AG08395 (cell line): ENCODE measurements at regions not wholly inside any gene's neighbourhood (a gene's known extent, or its start where the extent isn't known, plus 50 kb on each side); places are given as distances from the start of the nearest gene placed in this dataset.
A peak's percentile ranks its signal among the peaks of the same experiment; 100 is the strongest.

Source experiments
- DNase-seq: peaks from one replicate; pipeline ENCODE4 v3.0.0; 2012; ENCODE audit warnings: mixed read lengths, low spot score

DNA sequence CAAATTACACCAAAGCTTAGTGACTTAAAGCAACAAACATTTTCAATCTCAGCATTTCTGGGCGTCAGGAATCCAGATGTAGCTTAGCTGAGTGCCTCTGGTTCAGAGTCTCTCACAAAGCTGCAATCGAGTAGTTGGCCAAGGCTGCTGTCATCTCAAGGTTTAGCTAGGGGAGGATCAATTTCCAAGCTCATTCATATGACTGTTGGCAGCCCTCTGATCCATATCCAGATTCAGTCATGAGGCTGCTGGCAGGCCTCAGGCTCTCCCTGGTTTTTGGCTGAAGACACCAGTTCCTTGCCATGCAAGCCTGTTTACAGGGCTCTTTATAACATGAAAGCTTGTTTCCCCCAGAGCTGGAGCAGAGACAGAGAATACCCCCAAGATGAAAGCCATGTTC is 419.5 kb upstream of the TLE4 start:
- DNase-seq = no peak

DNA sequence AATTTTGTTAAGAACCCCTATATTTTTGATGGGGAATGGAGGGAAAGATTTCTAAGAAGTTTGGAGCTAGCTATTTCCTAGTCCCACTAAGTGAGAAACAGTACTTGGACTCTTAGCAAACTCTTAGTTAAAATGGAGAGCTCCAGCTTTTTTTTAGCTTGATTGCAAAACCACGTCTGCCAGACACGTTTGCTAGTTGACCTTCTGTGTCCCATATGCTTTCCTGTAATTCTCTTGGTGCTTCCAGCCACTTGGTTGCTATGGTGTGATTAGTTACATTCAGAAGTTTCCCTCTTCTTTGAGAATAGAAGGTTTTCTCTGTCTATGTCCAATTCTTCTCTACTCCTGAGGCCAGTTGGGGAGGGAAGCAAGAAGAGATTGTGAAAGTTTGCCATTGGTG is 417.0 kb upstream of the TLE4 start:
- DNase-seq = peak; percentile 12

GRCh38 chr9:79155308-79155707 is 416.5 kb upstream of the TLE4 start:
- DNase-seq = no peak

DNA sequence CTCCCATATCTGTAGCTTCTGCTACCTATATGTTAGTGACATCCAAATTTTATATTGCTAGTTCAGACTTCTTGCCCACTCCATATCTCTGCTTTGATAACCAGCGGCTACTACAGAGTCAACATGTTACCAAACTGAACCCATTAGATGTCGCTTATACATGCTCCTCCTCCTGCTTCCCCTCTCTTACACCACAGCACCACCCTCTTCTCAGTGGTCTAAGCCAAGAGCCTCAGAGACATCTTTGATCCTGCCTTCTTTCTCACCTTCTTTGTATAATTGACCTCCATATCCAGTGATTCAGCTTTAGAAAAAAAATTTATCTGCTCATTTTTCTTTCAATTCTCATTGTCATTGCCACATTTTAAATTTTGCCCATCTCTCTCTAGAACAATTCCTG is 408.2 kb upstream of the TLE4 start:
- no peak for DNase-seq

GRCh38 chr9:79164406-79164805 is 407.4 kb upstream of the TLE4 start:
- no peak for DNase-seq

DNA sequence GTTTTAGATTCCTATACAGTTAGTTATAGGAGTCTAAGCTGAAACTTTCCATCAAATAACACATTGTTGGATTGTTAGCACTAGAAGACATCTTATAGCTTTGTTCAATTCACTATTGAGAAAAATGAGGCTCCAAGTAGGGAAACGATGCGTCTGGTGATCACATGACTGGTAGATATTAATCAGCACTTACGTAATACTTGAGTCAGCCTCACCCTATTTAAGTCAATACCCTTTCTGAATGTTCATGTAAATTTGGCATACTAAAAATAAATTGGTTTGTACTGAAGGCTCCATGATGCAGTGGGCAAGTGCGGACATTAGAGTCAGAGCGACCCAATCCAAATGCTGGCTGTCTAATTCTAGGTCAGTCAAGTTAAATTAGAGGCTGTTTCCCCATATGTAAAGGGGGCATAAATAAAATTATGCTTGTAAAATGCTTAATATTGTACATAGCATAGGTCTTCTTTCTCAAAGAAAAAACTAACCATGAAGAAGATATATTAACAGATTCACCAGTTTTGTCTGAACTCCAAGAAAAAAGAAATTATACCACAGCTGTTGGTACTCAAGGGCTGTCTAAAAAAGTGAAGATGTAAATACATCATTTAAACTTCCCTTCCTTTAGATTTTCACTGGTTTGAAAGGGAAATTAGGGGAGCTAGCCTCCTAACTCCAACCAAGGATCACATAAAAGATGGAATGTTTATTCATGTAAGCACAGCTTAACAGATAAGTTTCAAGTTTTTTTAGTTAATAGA is 406.6 kb upstream of the TLE4 start:
- DNase-seq = no peak

DNA sequence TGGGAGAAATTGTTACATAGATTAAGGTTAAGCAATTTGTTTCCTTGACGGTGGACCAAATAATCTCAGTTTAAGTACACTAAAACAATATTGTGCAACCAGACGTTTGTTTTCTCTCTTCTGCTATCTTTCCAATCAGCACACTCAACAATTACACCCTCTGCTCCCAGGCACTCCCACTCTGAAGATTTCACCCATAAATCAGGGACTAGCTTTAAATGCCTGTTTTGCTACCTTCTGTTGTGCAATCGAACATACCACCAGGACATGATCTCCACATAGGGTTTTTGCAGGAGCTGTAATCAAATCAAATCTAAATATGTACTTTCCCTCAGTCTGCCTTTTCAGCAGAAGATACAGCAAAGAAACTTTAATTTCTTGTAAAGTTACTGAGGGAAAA is 405.8 kb upstream of the TLE4 start:
- no peak for DNase-seq

- DNase-seq = no peak
Measured at GRCh38 chr9:79170643-79171042, 401.1 kb upstream of the TLE4 start.

GRCh38 chr9:79173932-79174331 is 397.8 kb upstream of the TLE4 start:
- no peak for DNase-seq

DNA sequence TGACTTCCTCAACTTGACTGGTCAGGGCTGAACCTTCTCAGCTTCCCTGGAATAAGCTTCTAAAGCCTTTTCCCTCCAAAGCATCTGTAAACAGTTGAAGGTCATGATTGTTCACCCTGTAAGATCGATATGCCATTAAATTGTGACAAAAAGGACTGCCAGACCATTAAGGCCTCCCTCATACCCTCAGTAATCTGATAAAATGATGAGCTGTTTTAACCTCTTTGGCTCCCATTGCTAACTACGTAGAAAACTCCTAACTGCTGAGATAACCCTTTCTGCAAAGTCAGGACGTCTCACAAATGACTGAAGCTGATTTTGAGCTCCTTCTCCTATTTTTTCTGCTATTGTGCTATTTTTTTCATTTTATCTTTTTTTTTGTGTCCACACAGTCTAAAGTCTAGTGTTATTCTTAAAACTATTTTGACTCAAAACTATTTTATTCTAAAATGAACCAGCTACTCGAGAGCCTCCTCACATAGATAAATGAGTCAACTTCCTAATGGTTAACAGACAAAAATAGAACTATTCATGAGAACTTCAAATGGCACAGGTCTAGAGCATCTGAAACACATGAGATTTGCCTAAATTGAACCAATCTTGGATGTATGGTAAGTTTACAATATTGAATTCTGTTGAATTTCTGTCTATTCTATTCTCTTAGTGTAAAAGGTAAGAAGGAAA is 395.6 kb upstream of the TLE4 start:
- DNase-seq = peak; percentile 40

DNA sequence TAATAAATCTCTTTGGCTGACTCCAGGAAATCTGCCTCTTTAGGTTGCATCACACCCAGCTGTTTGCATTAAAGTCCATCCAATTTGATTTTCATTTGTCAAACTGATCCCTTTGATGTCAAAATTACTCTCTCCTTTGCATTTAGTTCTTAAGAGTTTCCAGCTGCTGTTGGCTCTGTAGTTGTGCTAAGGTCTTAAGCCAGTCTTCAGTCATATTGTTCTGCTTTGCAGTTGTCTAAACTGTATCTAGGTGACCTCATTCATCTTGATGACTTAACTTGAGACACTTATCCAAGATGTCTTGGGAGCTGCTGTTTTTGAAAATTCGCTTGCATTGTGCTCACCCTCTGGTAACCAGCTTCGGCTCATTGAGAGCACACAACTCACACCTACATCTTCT is 386.9 kb upstream of the TLE4 start:
- peak; percentile 5 for DNase-seq

GRCh38 chr9:79185866-79186265 is 385.9 kb upstream of the TLE4 start:
- DNase-seq = peak; percentile 13

DNA sequence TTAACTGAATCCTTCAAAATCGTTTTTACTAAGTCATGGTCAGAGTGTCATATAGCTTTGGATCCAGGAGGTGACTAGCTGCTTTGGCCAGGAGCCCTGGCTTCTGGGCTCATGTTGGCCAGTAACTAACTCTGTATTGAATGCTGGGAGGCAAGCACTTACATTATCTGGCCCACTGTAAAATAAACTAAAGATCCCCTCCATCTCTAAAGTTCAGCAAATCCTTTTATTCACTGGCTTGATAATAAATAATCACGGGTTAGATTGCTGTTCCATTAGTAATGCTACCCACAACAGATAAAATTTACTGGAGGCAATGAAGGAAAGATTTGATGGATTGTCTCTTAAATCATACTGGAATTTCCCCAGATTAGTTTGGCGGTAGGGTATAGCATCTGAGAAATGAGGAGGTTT is 382.2 kb upstream of the TLE4 start:
- DNase-seq = peak; percentile 49

- DNase-seq = peak; percentile 58
Measured at GRCh38 chr9:79193001-79193400, 378.8 kb upstream of the TLE4 start.

- no peak for DNase-seq
Measured at GRCh38 chr9:79193501-79194223, 378.1 kb upstream of the TLE4 start.

DNA sequence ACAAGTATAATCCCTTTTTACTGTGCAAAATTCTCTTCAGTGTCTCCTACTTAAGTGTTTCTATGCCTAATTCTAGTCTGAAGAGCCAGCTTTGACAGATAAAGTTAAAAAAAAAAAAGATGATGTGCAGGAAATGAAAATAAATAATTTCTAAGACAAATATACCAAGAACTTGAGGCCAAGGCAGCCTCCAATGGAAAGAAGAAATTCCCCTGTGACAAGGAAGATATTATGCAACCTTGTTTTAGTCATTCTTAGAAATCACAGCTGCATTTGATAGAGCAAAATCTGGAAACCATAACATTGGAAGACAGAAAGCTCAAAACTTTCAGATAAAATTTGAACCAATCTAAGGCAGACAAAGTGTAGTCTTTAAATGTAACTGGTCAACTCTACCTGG is 375.9 kb upstream of the TLE4 start:
- peak; percentile 55 for DNase-seq

GRCh38 chr9:79196606-79197005 is 375.2 kb upstream of the TLE4 start:
- DNase-seq = peak; percentile 34

GRCh38 chr9:79200336-79200735 is 371.4 kb upstream of the TLE4 start:
- no peak for DNase-seq

DNA sequence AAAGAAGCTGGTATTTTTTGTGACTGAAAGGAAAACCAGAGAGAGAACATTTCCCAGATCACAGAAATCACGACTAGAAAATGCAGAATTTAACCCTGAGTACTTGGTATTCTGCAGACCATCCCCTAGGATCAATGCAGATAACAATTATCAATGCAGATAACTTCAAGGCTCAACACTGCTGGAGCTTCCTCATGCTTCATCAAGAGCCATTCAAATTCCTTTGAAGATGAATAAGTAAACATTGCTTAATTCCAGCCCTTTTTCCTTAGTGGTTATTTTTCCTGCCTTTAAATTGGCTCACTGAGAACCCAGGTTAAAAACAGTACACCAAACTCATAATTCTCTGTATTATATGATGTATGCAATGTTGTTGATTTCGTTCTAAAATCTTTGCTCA is 370.1 kb upstream of the TLE4 start:
- peak; percentile 10 for DNase-seq

- no peak for DNase-seq
Measured at GRCh38 chr9:79208791-79209396, 362.9 kb upstream of the TLE4 start.

DNA sequence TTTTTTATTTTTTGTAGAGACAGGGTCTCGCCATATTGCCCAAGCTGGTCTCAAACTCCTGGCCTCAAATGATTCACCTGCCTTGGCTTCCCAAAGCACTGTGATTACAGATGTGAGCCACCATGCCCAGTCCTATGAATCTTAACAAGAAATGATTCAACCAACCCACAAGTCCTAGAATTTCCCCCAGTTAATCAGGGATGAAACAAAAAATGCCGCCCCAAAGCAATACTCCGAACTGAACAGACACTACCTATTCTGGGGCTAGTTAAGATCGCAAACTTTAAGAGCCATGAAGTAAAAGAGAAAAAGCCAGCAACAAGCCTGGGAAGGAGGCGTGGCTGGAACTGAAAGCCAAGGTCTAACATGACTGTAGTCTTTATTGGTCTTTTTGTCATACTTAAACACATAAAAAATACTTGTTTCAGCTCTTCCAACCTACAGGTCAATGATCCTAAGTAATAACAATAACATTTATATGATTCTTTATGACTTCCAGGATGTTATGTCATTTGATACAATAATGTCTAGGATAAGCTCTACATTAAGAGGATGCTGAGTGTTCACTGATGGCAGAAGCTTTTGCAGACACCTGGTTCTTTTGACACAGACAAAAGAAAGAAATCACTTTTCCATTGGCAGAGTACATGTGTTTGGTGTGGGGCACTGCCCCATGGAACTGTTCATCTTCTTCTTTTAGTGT is 361.1 kb upstream of the TLE4 start:
- DNase-seq = no peak
